Endodermal cell (in vitro differentiated cells): ENCODE measurements at regions not wholly inside any gene's neighbourhood (a gene's known extent, or its start where the extent isn't known, plus 50 kb on each side); places are given as distances from the start of the nearest gene placed in this dataset.

Experiments
- DNase-seq: peaks from one replicate; pipeline ENCODE4 v3.0.0-alpha.2; 2017
- H3K27ac ChIP-seq: 2 replicates; pipeline ENCODE4 v1.5.1; 2013; ENCODE audit warnings: mild to moderate bottlenecking, low read depth, low read length, moderate library complexity
- H3K27me3 ChIP-seq: 2 replicates; pipeline ENCODE4 v1.6.1; 2013; ENCODE audit warnings: mild to moderate bottlenecking, low read length, moderate library complexity; ENCODE audit not compliant: insufficient read depth, control insufficient read depth, poor library complexity, severe bottlenecking
- H3K36me3 ChIP-seq: 2 replicates; pipeline ENCODE4 v1.7.0; 2013; ENCODE audit warnings: mild to moderate bottlenecking, low read length, moderate library complexity; ENCODE audit not compliant: control insufficient read depth, insufficient read depth
- H3K4me1 ChIP-seq: one replicate; pipeline ENCODE4 v1.7.0; 2013; ENCODE audit warnings: low read length; ENCODE audit not compliant: control insufficient read depth, insufficient read depth
- H3K4me3 ChIP-seq: 2 replicates; pipeline ENCODE4 v1.5.1; 2013; ENCODE audit warnings: mild to moderate bottlenecking, low read length, moderate library complexity
- H3K9ac ChIP-seq: 2 replicates; pipeline ENCODE4 v1.6.1; 2013; ENCODE audit warnings: mild to moderate bottlenecking, low read length, moderate library complexity; ENCODE audit not compliant: poor library complexity, severe bottlenecking; ENCODE audit errors: extremely low read depth
- H3K9me3 ChIP-seq: 2 replicates; pipeline ENCODE4 v1.6.1; 2013; ENCODE audit warnings: mild to moderate bottlenecking, low read length, moderate library complexity; ENCODE audit not compliant: control insufficient read depth
- H3K27ac Mint-ChIP-seq: 2 replicates; pipeline ENCODE4 v1.8.0; 2020; ENCODE audit warnings: mixed read lengths
- H3K27me3 Mint-ChIP-seq: 2 replicates; pipeline ENCODE4 v1.8.0; 2021; ENCODE audit warnings: mild to moderate bottlenecking, mixed read lengths; ENCODE audit not compliant: insufficient read depth
- H3K36me3 Mint-ChIP-seq: 2 replicates; pipeline ENCODE4 v1.8.0; 2020; ENCODE audit warnings: low read depth, mixed read lengths
- H3K4me1 Mint-ChIP-seq: 2 replicates; pipeline ENCODE4 v1.8.0; 2020; ENCODE audit warnings: mixed read lengths
- H3K4me3 Mint-ChIP-seq: 2 replicates; pipeline ENCODE4 v1.8.0; 2020; ENCODE audit warnings: mild to moderate bottlenecking, moderate library complexity, mixed read lengths
- H3K9me3 Mint-ChIP-seq: 2 replicates; pipeline ENCODE4 v1.8.0; 2020; ENCODE audit warnings: mild to moderate bottlenecking, mixed read lengths
- CTCF ChIP-seq: fragments of 200-600 bp; sonication (generic); conservative IDR thresholded peaks from 2 replicates; pipeline ENCODE4 v1.5.0; 2021; ENCODE audit warnings: antibody characterized with exemption, mild to moderate bottlenecking
- WGBS, 2 experiments: methylation state at CpG; one replicate each; pipeline versions ENCODE4 v1.1.5 to v1.1.7; 2013; ENCODE audit warnings: missing lambda C conversion rate in 2 of 2, mixed read lengths in 1 of 2; ENCODE audit not compliant: insufficient coverage in 1 of 2, insufficient read length in 1 of 2; 5-methylcytosine and 5-hydroxymethylcytosine counted together

- Histone ChIP-seq H3K9ac (no peak overlapping the region), H3K9me3 (no peaks in the 10 kb centered on the region), H3K27ac (no peak overlapping the region), H3K4me1 (peaks cover 8% of the 10 kb centered on the region), H3K36me3 (no peaks in the 10 kb centered on the region), H3K4me3 (no peak overlapping the region), H3K27me3 (peaks cover 11% of the 10 kb centered on the region)
- no peak for DNase-seq
- TF ChIP-seq CTCF = no peak
- Mint-ChIP-seq H3K4me1 (peaks cover 30% of the 10 kb centered on the region), H3K27me3 (peaks cover 49% of the 10 kb centered on the region), H3K9me3 (peaks cover 1% of the 10 kb centered on the region), H3K27ac (no peak overlapping the region), H3K4me3 (no peak overlapping the region), H3K36me3 (no peaks in the 10 kb centered on the region)
- 81 to 93% methylated on average over 2 to 6 of the region's 6 CpGs for WGBS, 2 experiments
Observed at GRCh38 chr2:144597894-144598593, 78.1 kb upstream of the ZEB2 start.

GRCh38 chr2:144597388-144597787 is 77.5 kb upstream of the ZEB2 start:
- Mint-ChIP-seq H3K4me3 (no peak overlapping the region), H3K9me3 (peaks cover 1% of the 10 kb centered on the region), H3K36me3 (no peaks in the 10 kb centered on the region), H3K27me3 (peaks cover 53% of the 10 kb centered on the region), H3K27ac (no peak overlapping the region), H3K4me1 (peaks cover 30% of the 10 kb centered on the region)
- H3K36me3 ChIP-seq = no peaks in the 10 kb centered on the region
- H3K27me3 ChIP-seq = peaks cover 14% of the 10 kb centered on the region
- H3K27ac ChIP-seq = no peak overlapping the region
- H3K9ac ChIP-seq = no peak overlapping the region
- no peaks in the 10 kb centered on the region for H3K9me3 ChIP-seq
- 0 to 74% methylated on average over 1 to 4 of the region's 4 CpGs for WGBS, 2 experiments
- H3K4me3 ChIP-seq = no peak overlapping the region
- DNase-seq = no peak
- TF ChIP-seq CTCF = no peak
- peaks cover 8% of the 10 kb centered on the region for H3K4me1 ChIP-seq

GRCh38 chr2:144596073-144596871 is 76.4 kb upstream of the ZEB2 start:
- WGBS, 2 experiments = 44 to 65% methylated on average over 5 to 8 of the region's 9 CpGs
- Mint-ChIP-seq H3K4me1 (peaks cover 30% of the 10 kb centered on the region), H3K27ac (no peak overlapping the region), H3K4me3 (no peak overlapping the region), H3K27me3 (peaks cover 63% of the 10 kb centered on the region), H3K36me3 (no peaks in the 10 kb centered on the region), H3K9me3 (peaks cover 1% of the 10 kb centered on the region)
- no peak overlapping the region for H3K4me3 ChIP-seq
- H3K27ac ChIP-seq = peak overlapping the region; percentile 55
- TF ChIP-seq CTCF = no peak
- H3K4me1 ChIP-seq = peaks cover 8% of the 10 kb centered on the region
- DNase-seq = peak; percentile 46
- no peaks in the 10 kb centered on the region for H3K36me3 ChIP-seq
- H3K27me3 ChIP-seq = peaks cover 24% of the 10 kb centered on the region
- no peak overlapping the region for H3K9ac ChIP-seq
- H3K9me3 ChIP-seq = no peaks in the 10 kb centered on the region
